ENCODE measurements at regions not wholly inside any gene's neighbourhood (a gene's known extent, or its start where the extent isn't known, plus 50 kb on each side); places are given as distances from the start of the nearest gene placed in this dataset.

DNA sequence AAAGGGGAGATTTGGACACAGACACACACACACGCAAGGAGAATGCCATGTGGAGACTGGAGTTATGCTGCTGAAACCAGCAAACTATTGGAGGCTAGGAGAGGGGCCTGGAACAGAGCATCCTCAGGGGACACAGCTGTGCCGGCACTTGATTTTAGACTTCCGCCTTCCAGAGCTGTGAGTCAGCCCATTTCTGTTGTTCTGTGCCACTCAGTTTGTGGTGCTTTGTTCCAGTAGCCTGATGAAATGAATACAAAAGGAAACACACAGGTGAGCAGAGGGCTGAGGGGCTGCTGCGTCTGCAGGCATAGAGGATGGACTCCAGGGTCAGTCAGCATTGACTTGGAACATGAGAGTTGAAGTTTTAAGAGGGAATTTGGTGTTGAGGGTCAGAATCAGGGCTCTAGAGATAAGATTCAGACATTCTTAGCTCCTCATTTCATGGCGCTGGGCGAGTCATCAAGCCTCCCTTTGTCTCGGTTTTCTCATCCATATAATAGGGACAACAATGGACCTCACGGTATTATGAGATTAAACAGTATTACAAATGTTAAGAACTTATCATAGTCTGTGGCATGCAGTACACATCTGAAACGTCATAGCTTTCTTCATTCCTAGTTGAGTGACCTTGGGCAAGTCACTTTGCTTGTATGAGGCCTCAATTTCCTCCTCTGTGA is 191.0 kb downstream of the MIAT start:
- Histone ChIP-seq H3K9me3 (no peaks in the 10 kb centered on the region), H3K36me3 (no peaks in the 10 kb centered on the region), H3K4me3 (no peak overlapping the region), H3K27me3 (no peaks in the 10 kb centered on the region)
- DNase-seq: no peak

DNA sequence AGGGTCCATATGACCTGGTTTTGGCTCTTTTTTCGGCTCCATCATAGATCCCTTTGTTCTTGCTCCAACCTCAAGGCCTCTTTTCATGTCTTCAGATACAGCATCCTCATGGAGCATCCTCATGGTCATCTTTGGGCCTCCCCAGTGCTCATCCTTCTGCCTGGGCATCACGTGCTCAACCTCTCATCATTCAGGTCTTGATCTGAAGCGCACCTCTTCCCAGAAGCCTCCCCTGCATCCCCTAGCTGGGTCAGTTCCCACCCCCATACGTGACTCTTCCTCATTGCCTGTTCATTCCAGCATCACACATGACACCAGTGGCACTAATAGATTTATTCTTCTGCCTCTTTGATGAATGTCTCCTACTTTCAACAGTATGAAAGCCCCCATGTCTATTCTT is 192.2 kb downstream of the MIAT start:
- DNase-seq: no peak
- no peak overlapping the region for H3K4me3 ChIP-seq
- H3K36me3 ChIP-seq: no peaks in the 10 kb centered on the region
- H3K27me3 ChIP-seq: no peaks in the 10 kb centered on the region
- no peaks in the 10 kb centered on the region for H3K9me3 ChIP-seq

DNA sequence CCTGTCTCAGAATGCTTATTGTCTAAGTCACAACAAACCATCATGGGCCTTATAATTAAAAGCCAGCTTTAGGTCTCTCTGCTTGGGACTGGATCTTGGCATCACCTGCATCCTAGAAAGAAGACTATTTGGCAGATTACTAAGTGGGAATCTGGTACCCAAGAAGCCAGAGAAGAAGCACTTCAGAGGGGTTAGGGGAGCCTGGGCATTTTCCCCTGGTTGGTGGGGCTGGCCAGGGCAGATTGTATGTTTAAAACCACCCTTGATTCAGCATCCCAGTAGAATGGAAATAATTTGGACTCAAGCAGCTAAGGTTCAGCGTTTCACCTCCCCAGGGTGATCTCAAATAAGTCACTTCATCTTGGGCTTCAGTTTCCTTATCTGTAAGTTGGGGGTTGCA is 193.7 kb downstream of the MIAT start:
- H3K27me3 ChIP-seq: no peaks in the 10 kb centered on the region
- H3K9me3 ChIP-seq: no peaks in the 10 kb centered on the region
- DNase-seq: no peak
- H3K36me3 ChIP-seq: no peaks in the 10 kb centered on the region
- no peak overlapping the region for H3K4me3 ChIP-seq

- no peak overlapping the region for H3K4me3 ChIP-seq
- DNase-seq: no peak
- H3K27me3 ChIP-seq: no peaks in the 10 kb centered on the region
These were observed 194.8 kb downstream of the MIAT start for GRCh38 chr22:26852176-26852575.

GRCh38 chr22:26853071-26853470 is 195.7 kb downstream of the MIAT start:
- Histone ChIP-seq H3K4me3 (no peak overlapping the region), H3K36me3 (no peaks in the 10 kb centered on the region), H3K9me3 (no peaks in the 10 kb centered on the region), H3K27me3 (no peaks in the 10 kb centered on the region)
- no peak for DNase-seq

More at GRCh38 chr22:26852176-26852575, 194.8 kb downstream of the MIAT start:
- Histone ChIP-seq H3K9me3 (no peaks in the 10 kb centered on the region), H3K36me3 (no peaks in the 10 kb centered on the region)

DNA sequence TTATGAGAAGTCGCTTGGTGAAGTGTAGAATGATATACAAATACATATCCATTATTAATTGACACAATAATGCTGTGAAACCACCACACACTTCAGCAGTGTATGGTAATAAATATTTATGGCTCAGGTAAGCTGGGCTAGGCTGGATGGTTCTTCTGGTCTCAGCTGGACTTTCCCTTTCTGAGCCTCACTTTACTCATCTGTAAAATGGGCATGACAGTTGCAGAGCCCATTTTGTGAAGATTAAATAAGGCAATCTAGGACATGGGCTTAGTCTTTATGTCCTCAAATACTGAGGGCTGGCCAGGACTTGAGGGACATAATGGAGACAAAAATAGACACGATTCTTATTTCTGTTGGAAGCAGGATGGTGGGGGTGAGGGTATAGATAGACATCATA is 196.1 kb downstream of the MIAT start:
- no peak for DNase-seq
- Histone ChIP-seq H3K36me3 (no peaks in the 10 kb centered on the region), H3K27me3 (no peaks in the 10 kb centered on the region), H3K9me3 (no peaks in the 10 kb centered on the region), H3K4me3 (no peak overlapping the region)

DNA sequence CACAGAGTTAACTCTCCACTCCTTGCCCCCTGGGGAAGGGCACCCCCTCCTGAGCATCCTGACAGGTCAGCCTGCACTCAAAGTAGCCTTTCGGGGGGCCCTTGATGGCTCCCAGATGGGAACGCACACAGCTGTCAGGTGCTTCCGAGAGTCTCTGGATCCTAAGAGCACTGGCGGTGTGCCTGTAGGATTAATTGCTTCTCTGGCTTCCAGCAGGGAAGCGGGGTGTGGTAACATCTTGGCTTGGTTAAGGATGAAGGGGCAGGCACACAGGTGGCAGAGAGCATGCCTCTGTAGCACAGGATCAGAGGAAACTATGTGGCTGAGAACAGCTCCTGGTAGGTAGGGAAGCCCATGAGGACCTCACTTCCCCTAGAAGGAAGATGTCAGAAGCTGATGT is 199.8 kb downstream of the MIAT start:
- no peaks in the 10 kb centered on the region for H3K27me3 ChIP-seq

GRCh38 chr22:26860301-26860700 is 202.9 kb downstream of the MIAT start:
- Histone ChIP-seq H3K36me3 (no peaks in the 10 kb centered on the region), H3K27me3 (no peaks in the 10 kb centered on the region), H3K9me3 (no peaks in the 10 kb centered on the region; the same call in 1 of the 2 replicates), H3K4me3 (no peak overlapping the region)
- DNase-seq: no peak

More for the DNA sequence above, 199.8 kb downstream of the MIAT start:
- Histone ChIP-seq H3K9me3 (no peaks in the 10 kb centered on the region; the same call in 1 of the 2 replicates), H3K36me3 (no peaks in the 10 kb centered on the region), H3K4me3 (no peak overlapping the region)
- no peak for DNase-seq

DNA sequence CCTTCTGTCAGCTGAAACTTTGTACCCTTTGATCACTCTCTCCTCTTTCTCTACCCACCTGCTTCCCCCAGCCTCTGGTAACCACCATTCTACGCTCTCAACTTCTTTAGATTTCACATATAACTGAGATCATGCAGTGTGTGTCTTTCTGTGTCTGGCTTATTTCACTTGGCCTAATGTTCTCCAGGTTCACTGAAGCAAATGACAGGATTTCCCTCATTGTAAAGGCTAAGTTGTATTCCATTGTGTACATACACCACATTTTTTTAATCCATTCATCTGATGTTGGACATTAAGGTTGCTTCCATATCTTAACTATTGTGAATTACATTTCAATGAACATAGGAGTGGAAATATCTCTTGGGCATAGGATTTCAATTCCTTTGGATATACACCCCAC is 207.6 kb downstream of the MIAT start:
- H3K9me3 ChIP-seq: no peaks in the 10 kb centered on the region; the same call in 1 of the 2 replicates
- H3K27me3 ChIP-seq: no peaks in the 10 kb centered on the region
- no peak overlapping the region for H3K4me3 ChIP-seq
- no peak for DNase-seq
- no peaks in the 10 kb centered on the region for H3K36me3 ChIP-seq

DNA sequence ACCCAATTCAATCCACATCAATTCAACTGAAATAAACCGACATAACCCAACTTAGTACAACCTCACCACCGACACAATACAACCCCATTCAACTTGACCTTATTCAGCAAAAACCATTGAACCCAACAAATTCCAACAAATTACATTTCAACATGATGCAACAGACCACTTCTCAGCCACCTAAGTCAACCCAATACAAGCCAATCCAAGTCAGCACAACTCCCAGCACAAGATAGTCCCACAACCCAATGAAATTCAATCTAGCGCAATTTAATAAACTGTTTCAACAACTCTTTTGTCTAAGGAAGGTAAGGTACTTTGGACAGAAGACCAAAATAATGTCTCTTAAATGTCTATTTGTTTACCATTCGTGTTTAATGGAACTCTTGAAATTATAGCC is 226.0 kb downstream of the MIAT start:
- no peaks in the 10 kb centered on the region for H3K27me3 ChIP-seq
- H3K4me3 ChIP-seq: no peak overlapping the region
- no peaks in the 10 kb centered on the region for H3K36me3 ChIP-seq
- no peak for DNase-seq
- H3K9me3 ChIP-seq: no peaks in the 10 kb centered on the region

- Histone ChIP-seq H3K36me3 (no peaks in the 10 kb centered on the region), H3K9me3 (no peaks in the 10 kb centered on the region), H3K27me3 (no peaks in the 10 kb centered on the region), H3K4me3 (no peak overlapping the region)
- DNase-seq: peak; percentile 81
These were observed 227.5 kb downstream of the MIAT start for GRCh38 chr22:26884921-26885320.

DNA sequence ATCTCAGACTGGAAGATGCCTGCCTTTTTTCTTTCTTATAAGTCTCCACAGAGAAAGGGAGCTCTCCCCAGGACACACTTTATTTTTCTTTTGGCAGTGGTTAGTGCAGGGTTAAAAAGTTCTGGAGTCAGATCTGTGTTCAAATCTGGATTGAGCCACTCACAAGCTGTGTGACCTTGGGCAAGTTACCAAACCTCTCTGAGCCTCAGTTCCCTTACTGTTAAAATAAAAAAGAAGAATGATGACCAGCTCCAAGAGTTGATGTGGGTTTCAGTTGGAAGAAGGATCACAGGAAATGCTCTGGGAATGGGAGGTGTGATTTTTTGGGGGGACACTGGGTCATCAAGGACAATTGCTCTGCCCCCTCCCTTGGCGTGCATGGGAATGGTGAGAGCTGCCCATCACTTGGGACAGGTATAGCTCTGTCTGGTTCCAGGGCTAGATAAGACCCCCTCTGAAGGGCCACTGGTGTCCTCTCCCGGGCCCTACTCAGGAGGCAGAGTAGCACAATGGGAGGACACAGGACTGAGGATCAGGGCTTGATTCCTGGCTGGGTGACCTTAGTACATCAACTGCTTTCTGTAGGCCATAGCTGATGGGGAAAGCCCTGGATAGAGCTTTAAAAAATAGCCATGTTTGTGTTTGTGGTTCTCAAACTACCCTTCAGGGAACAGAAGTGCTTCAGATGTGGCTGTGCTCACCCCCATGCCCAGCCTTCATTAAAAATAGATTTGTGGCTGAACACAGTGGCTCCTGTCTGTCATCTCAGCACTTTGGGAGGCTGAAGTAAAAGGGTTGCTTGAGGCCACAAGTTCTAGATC is 228.3 kb downstream of the MIAT start:
- no peak for DNase-seq

GRCh38 chr22:26887456-26887855 is 230.1 kb downstream of the MIAT start:
- Histone ChIP-seq H3K4me3 (no peak overlapping the region), H3K9me3 (no peaks in the 10 kb centered on the region), H3K36me3 (no peaks in the 10 kb centered on the region), H3K27me3 (no peaks in the 10 kb centered on the region)
- peak; percentile 65 for DNase-seq

More for the DNA sequence above, 228.3 kb downstream of the MIAT start:
- Histone ChIP-seq H3K4me3 (no peak overlapping the region), H3K27me3 (no peaks in the 10 kb centered on the region), H3K36me3 (no peaks in the 10 kb centered on the region), H3K9me3 (no peaks in the 10 kb centered on the region)

DNA sequence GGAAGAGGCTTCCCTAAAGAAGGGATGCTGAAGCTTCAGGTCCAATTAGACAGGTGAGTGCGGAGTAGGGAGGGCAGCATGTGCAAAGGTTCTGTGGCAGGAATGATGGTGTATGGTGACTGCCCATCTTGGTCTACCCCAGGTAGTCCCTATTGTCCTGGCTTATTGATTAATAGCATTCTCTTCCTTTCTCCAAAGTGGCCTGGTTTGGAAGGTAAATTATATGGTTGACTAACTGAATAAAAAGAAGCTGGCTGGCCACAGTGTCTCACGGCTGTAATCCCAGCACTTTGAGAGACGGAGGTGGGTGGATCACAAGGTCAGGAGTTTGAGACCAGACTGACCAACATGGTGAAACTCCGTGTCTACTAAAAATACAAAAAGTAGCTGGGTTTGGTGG is 230.5 kb downstream of the MIAT start:
- H3K4me3 ChIP-seq: no peak overlapping the region
- H3K27me3 ChIP-seq: no peaks in the 10 kb centered on the region
- H3K36me3 ChIP-seq: no peaks in the 10 kb centered on the region
- H3K9me3 ChIP-seq: no peaks in the 10 kb centered on the region
- DNase-seq: no peak

GRCh38 chr22:26888887-26889286 is 231.5 kb downstream of the MIAT start:
- Histone ChIP-seq H3K4me3 (no peak overlapping the region), H3K27me3 (no peaks in the 10 kb centered on the region), H3K9me3 (no peaks in the 10 kb centered on the region), H3K36me3 (no peaks in the 10 kb centered on the region)
- DNase-seq: no peak

- no peak overlapping the region for H3K4me3 ChIP-seq
- no peak for DNase-seq
- no peaks in the 10 kb centered on the region for H3K36me3 ChIP-seq
- H3K9me3 ChIP-seq: no peaks in the 10 kb centered on the region
- no peaks in the 10 kb centered on the region for H3K27me3 ChIP-seq
These were observed 232.4 kb downstream of the MIAT start for GRCh38 chr22:26889802-26890201.

GRCh38 chr22:26890870-26891269 is 233.5 kb downstream of the MIAT start:
- H3K27me3 ChIP-seq: no peaks in the 10 kb centered on the region
- no peak for DNase-seq
- no peaks in the 10 kb centered on the region for H3K9me3 ChIP-seq
- H3K4me3 ChIP-seq: no peak overlapping the region
- no peaks in the 10 kb centered on the region for H3K36me3 ChIP-seq

GRCh38 chr22:26891429-26891828 is 234.0 kb downstream of the MIAT start:
- H3K4me3 ChIP-seq: no peak overlapping the region
- no peaks in the 10 kb centered on the region for H3K27me3 ChIP-seq
- DNase-seq: no peak
- H3K36me3 ChIP-seq: no peaks in the 10 kb centered on the region
- H3K9me3 ChIP-seq: no peaks in the 10 kb centered on the region

Data from MG63 (cell line).